Activated CD4-positive, alpha-beta memory T cell treated with anti-CD3 and anti-CD28 coated beads for 36 hours (primary cell): ENCODE measurements at regions not wholly inside any gene's neighbourhood (a gene's known extent, or its start where the extent isn't known, plus 50 kb on each side); places are given as distances from the start of the nearest gene placed in this dataset.

ENCODE experiments used
- CTCF ChIA-PET: fragments of 350-600 bp; sonication (Branson Sonifier 250); formaldehyde crosslinking; loops from one replicate; lab custom pipeline; 2021; ENCODE audit warnings: antibody characterized with exemption, inconsistent platforms; lab: Charles Lee
- POLR2A ChIA-PET: fragments of 350-600 bp; sonication (Branson Sonifier 250); formaldehyde crosslinking; loops from one replicate; lab custom pipeline; 2021; ENCODE audit warnings: antibody characterized with exemption; lab: Charles Lee
- DNase-seq: peaks from one replicate; pipeline ENCODE4 v3.0.0-alpha.2; 2020
- H3K27ac Mint-ChIP-seq: one replicate; pipeline ENCODE4 v1.8.0; 2021; ENCODE audit warnings: mixed read lengths
- H3K27me3 Mint-ChIP-seq: one replicate; pipeline ENCODE4 v1.8.0; 2021; ENCODE audit warnings: mixed read lengths
- H3K36me3 Mint-ChIP-seq: one replicate; pipeline ENCODE4 v1.8.0; 2021; ENCODE audit warnings: mixed read lengths
- H3K4me1 Mint-ChIP-seq: one replicate; pipeline ENCODE4 v1.8.0; 2021; ENCODE audit warnings: low read depth, mixed read lengths
- H3K4me3 Mint-ChIP-seq: one replicate; pipeline ENCODE4 v1.8.0; 2021; ENCODE audit warnings: mild to moderate bottlenecking, mixed read lengths
- H3K9me3 Mint-ChIP-seq: one replicate; pipeline ENCODE4 v1.8.0; 2021; ENCODE audit warnings: mixed read lengths
- intact Hi-C: fragments of 100-400 bp; cut with micrococcal nuclease; formaldehyde crosslinking; loops from one replicate; pipeline ENCODE4 v1.15.1; 2023

GRCh38 chr3:147471741-147472140, 62.6 kb downstream of the ZIC1 start:
- Mint-ChIP-seq H3K27me3 (no peaks in the 10 kb centered on the region), H3K27ac (no peak overlapping the region), H3K36me3 (no peaks in the 10 kb centered on the region), H3K9me3 (peaks cover 5% of the 10 kb centered on the region), H3K4me1 (no peaks in the 10 kb centered on the region), H3K4me3 (no peak overlapping the region)
- ChIA-PET POLR2A (no interaction called here), CTCF (no interaction called here)
- DNase-seq, result no peak
- intact Hi-C loops, result no loop called here

- Mint-ChIP-seq H3K27me3 (no peaks in the 10 kb centered on the region), H3K4me1 (no peaks in the 10 kb centered on the region), H3K36me3 (no peaks in the 10 kb centered on the region), H3K27ac (no peak overlapping the region), H3K4me3 (no peak overlapping the region), H3K9me3 (peaks cover 5% of the 10 kb centered on the region)
- DNase-seq, result no peak
- intact Hi-C loops, result no loop called here
- POLR2A ChIA-PET, result no interaction called here
- CTCF ChIA-PET, result no interaction called here
These were observed 63.7 kb downstream of the ZIC1 start for GRCh38 chr3:147472846-147473245.

GRCh38 chr3:147483145-147483544, 74.0 kb downstream of the ZIC1 start:
- Mint-ChIP-seq H3K4me3 (no peak overlapping the region), H3K9me3 (peaks cover 13% of the 10 kb centered on the region), H3K4me1 (no peaks in the 10 kb centered on the region), H3K27ac (no peak overlapping the region), H3K27me3 (no peaks in the 10 kb centered on the region), H3K36me3 (no peaks in the 10 kb centered on the region)
- intact Hi-C loops, result no loop called here
- DNase-seq, result no peak
- CTCF ChIA-PET, result no interaction called here
- POLR2A ChIA-PET, result no interaction called here

- Mint-ChIP-seq H3K27me3 (no peaks in the 10 kb centered on the region), H3K4me3 (no peak overlapping the region), H3K4me1 (no peaks in the 10 kb centered on the region), H3K27ac (no peak overlapping the region), H3K9me3 (peaks cover 13% of the 10 kb centered on the region), H3K36me3 (no peaks in the 10 kb centered on the region)
- POLR2A ChIA-PET, result interaction anchor here (0.6 kb wide), 1 partner anchor 782 kb away, joined by 6 read pairs; no protein-coding TSS in a partner anchor
- intact Hi-C loops, result no loop called here
- no peak for DNase-seq
- CTCF ChIA-PET, result no interaction called here
These were observed 74.4 kb downstream of the ZIC1 start for GRCh38 chr3:147483578-147483977.

- H3K27ac Mint-ChIP-seq, result no peak overlapping the region
- no peak overlapping the region for H3K4me3 Mint-ChIP-seq
- no peaks in the 10 kb centered on the region for H3K4me1 Mint-ChIP-seq
- intact Hi-C loops, result no loop called here
- H3K9me3 Mint-ChIP-seq, result peaks cover 10% of the 10 kb centered on the region
- no peaks in the 10 kb centered on the region for H3K36me3 Mint-ChIP-seq
- no peak for DNase-seq
- ChIA-PET POLR2A (no interaction called here), CTCF (no interaction called here)
- H3K27me3 Mint-ChIP-seq, result no peaks in the 10 kb centered on the region
These were observed 83.9 kb downstream of the ZIC1 start for GRCh38 chr3:147493065-147493464.

GRCh38 chr3:147493666-147494065, 84.5 kb downstream of the ZIC1 start:
- H3K4me3 Mint-ChIP-seq, result no peak overlapping the region
- peaks cover 10% of the 10 kb centered on the region for H3K9me3 Mint-ChIP-seq
- intact Hi-C loops, result no loop called here
- POLR2A ChIA-PET, result no interaction called here
- DNase-seq, result no peak
- H3K36me3 Mint-ChIP-seq, result no peaks in the 10 kb centered on the region
- no peak overlapping the region for H3K27ac Mint-ChIP-seq
- H3K27me3 Mint-ChIP-seq, result no peaks in the 10 kb centered on the region
- no peaks in the 10 kb centered on the region for H3K4me1 Mint-ChIP-seq
- CTCF ChIA-PET, result no interaction called here

GRCh38 chr3:147497286-147497685, 88.1 kb downstream of the ZIC1 start:
- POLR2A ChIA-PET, result no interaction called here
- DNase-seq, result no peak
- no peaks in the 10 kb centered on the region for H3K4me1 Mint-ChIP-seq
- no peak overlapping the region for H3K4me3 Mint-ChIP-seq
- no peak overlapping the region for H3K27ac Mint-ChIP-seq
- CTCF ChIA-PET, result no interaction called here
- H3K9me3 Mint-ChIP-seq, result peaks cover 8% of the 10 kb centered on the region
- H3K27me3 Mint-ChIP-seq, result no peaks in the 10 kb centered on the region
- intact Hi-C loops, result no loop called here
- H3K36me3 Mint-ChIP-seq, result no peaks in the 10 kb centered on the region

GRCh38 chr3:147507638-147508286, 98.6 kb downstream of the ZIC1 start:
- DNase-seq, result no peak
- Mint-ChIP-seq H3K36me3 (no peaks in the 10 kb centered on the region), H3K9me3 (no peaks in the 10 kb centered on the region), H3K4me1 (no peaks in the 10 kb centered on the region), H3K4me3 (no peak overlapping the region), H3K27me3 (no peaks in the 10 kb centered on the region), H3K27ac (no peak overlapping the region)
- ChIA-PET CTCF (no interaction called here), POLR2A (no interaction called here)
- intact Hi-C loops, result no loop called here

- POLR2A ChIA-PET, result no interaction called here
- H3K4me3 Mint-ChIP-seq, result no peak overlapping the region
- no peaks in the 10 kb centered on the region for H3K27me3 Mint-ChIP-seq
- no peaks in the 10 kb centered on the region for H3K36me3 Mint-ChIP-seq
- H3K27ac Mint-ChIP-seq, result no peak overlapping the region
- CTCF ChIA-PET, result no interaction called here
- no peak for DNase-seq
- no peaks in the 10 kb centered on the region for H3K9me3 Mint-ChIP-seq
- no peaks in the 10 kb centered on the region for H3K4me1 Mint-ChIP-seq
- intact Hi-C loops, result no loop called here
These were observed 100.3 kb downstream of the ZIC1 start for GRCh38 chr3:147509448-147509847.

- DNase-seq, result no peak
- H3K36me3 Mint-ChIP-seq, result no peaks in the 10 kb centered on the region
- CTCF ChIA-PET, result no interaction called here
- H3K4me1 Mint-ChIP-seq, result no peaks in the 10 kb centered on the region
- H3K4me3 Mint-ChIP-seq, result no peak overlapping the region
- intact Hi-C loops, result no loop called here
- peaks cover 11% of the 10 kb centered on the region for H3K9me3 Mint-ChIP-seq
- no peaks in the 10 kb centered on the region for H3K27me3 Mint-ChIP-seq
- POLR2A ChIA-PET, result no interaction called here
- no peak overlapping the region for H3K27ac Mint-ChIP-seq
These were observed 104.6 kb downstream of the ZIC1 start for GRCh38 chr3:147513785-147514184.

GRCh38 chr3:147514366-147515160, 105.4 kb downstream of the ZIC1 start:
- Mint-ChIP-seq H3K9me3 (peaks cover 11% of the 10 kb centered on the region), H3K4me3 (no peak overlapping the region), H3K27ac (no peak overlapping the region), H3K36me3 (no peaks in the 10 kb centered on the region), H3K4me1 (no peaks in the 10 kb centered on the region), H3K27me3 (no peaks in the 10 kb centered on the region)
- ChIA-PET POLR2A (no interaction called here), CTCF (no interaction called here)
- no peak for DNase-seq
- intact Hi-C loops, result no loop called here

GRCh38 chr3:147518465-147518864, 109.3 kb downstream of the ZIC1 start:
- no peak overlapping the region for H3K27ac Mint-ChIP-seq
- H3K4me1 Mint-ChIP-seq, result no peaks in the 10 kb centered on the region
- H3K4me3 Mint-ChIP-seq, result no peak overlapping the region
- no peak for DNase-seq
- H3K36me3 Mint-ChIP-seq, result no peaks in the 10 kb centered on the region
- H3K9me3 Mint-ChIP-seq, result peaks cover 11% of the 10 kb centered on the region
- ChIA-PET CTCF (no interaction called here), POLR2A (no interaction called here)
- intact Hi-C loops, result no loop called here
- H3K27me3 Mint-ChIP-seq, result no peaks in the 10 kb centered on the region

GRCh38 chr3:147521646-147522045, 112.5 kb downstream of the ZIC1 start:
- Mint-ChIP-seq H3K27ac (no peak overlapping the region), H3K36me3 (no peaks in the 10 kb centered on the region), H3K4me3 (no peak overlapping the region), H3K27me3 (no peaks in the 10 kb centered on the region), H3K4me1 (no peaks in the 10 kb centered on the region), H3K9me3 (peaks cover 20% of the 10 kb centered on the region)
- ChIA-PET CTCF (no interaction called here), POLR2A (no interaction called here)
- no peak for DNase-seq
- intact Hi-C loops, result no loop called here
